ENCODE measurements at regions not wholly inside any gene's neighbourhood (a gene's known extent, or its start where the extent isn't known, plus 50 kb on each side); places are given as distances from the start of the nearest gene placed in this dataset.

DNA sequence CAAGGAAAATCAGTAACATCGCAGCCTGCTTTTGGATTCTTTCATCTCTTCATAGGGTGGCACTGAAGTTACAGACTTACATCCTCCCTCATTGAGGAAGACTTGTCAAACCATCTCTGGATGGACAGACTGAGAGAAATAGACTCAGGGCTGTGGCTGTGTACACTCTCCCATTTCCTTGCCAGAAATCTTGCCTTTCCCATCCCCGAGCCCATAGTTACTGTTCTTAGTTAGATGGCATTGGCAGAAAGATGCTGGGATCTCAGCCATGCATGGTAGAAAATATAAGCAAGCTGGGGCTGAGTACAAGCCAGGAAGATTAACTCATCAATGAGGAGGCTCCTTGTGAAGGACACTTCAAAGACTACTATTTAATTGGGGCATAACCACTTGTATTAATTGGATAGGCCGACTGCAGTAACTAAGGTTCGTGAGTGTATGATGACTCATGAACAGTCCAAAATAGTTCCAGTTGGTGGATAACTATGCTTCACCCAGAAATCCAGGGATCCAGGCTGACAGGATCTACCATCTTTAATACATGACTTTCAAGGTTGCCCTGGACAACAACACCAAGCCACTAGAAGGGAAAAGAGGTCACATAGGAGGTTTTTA lies 137.9 kb downstream of the TMEM38B start:
- Histone ChIP-seq H4K5ac (ENCODE audit: insufficient read length, low read depth, low read length) (no peak overlapping the region), H3K4me2 (ENCODE audit: insufficient read depth in 1 of 2, low read depth in 2 of 2, low read length in 2 of 2) (no peak overlapping the region), H3K18ac (ENCODE audit: extremely low read depth, low read length) (no peak overlapping the region), H3K36me3 (ENCODE audit: control insufficient read depth in 2 of 4, insufficient read depth in 4 of 4, low read length in 3 of 4) (no peaks in the 10 kb centered on the region), H3K23me2 (ENCODE audit: low read depth, low read length) (no peaks in the 10 kb centered on the region), H2BK20ac (ENCODE audit: low read length) (no peak overlapping the region), H4K20me1 (replicated peaks in 1 of 2; ENCODE audit: control insufficient read depth in 1 of 2, insufficient read depth in 2 of 2, low read length in 2 of 2) (no peaks in the 10 kb centered on the region), H3K9me3 (ENCODE audit: insufficient read depth in 2 of 2, low read depth in 1 of 2, low read length in 1 of 2) (no peaks in the 10 kb centered on the region), H3K14ac (ENCODE audit: insufficient read length) (no peak overlapping the region), H2BK12ac (ENCODE audit: low read depth, low read length) (no peak overlapping the region), H2AK5ac (ENCODE audit: low read depth, low read length) (no peak overlapping the region), H3K23ac (ENCODE audit: insufficient read length) (no peak overlapping the region), H3K79me1 (ENCODE audit: low read depth, low read length) (no peaks in the 10 kb centered on the region), H2BK5ac (ENCODE audit: low read depth, low read length) (no peak overlapping the region), H3K4me3 (ENCODE audit: extremely low read depth in 1 of 4, insufficient read depth in 2 of 4, low read depth in 3 of 4, low read length in 4 of 4) (no peak overlapping the region), H3K27ac (ENCODE audit: low read depth, low read length) (no peak overlapping the region), H3K9ac (replicated peaks in 1 of 4; ENCODE audit: extremely low read depth in 1 of 4, low read depth in 3 of 4, low read length in 3 of 4) (no peak overlapping the region), H3K56ac (replicated peaks; ENCODE audit: insufficient read length, low read depth, low read length) (no peak overlapping the region), H3K79me2 (ENCODE audit: control insufficient read depth in 1 of 2, insufficient read depth in 2 of 2, low read length in 2 of 2) (no peaks in the 10 kb centered on the region; a peak in 1 of 4 replicates), H3K27me3 (replicated peaks in 1 of 4; ENCODE audit: control insufficient read depth in 3 of 4, extremely low read depth in 1 of 4, insufficient read depth in 3 of 4, low read length in 3 of 4) (no peaks in the 10 kb centered on the region; a peak in 1 of 7 replicates), H3K4ac (replicated peaks; ENCODE audit: insufficient read length, low read depth, low read length) (no peak overlapping the region), H4K8ac (ENCODE audit: extremely low read depth, insufficient read depth, low read length) (no peak overlapping the region), H2BK15ac (ENCODE audit: low read length) (no peak overlapping the region), H4K91ac (replicated peaks; ENCODE audit: insufficient read length, low read length) (no peak overlapping the region), H2BK120ac (replicated peaks; ENCODE audit: low read depth, low read length) (no peak overlapping the region), H2AFZ (ENCODE audit: low read length) (no peak overlapping the region), H3K4me1 (replicated peaks in 1 of 4; ENCODE audit: control insufficient read depth in 3 of 4, insufficient read depth in 4 of 4, low read length in 3 of 4) (peaks cover 0 to 7% (median 1%) of the 10 kb centered on the region in 4 experiments; a peak in 3 of 7 replicates)
- ChIA-PET POLR2A (ENCODE audit: partially characterized antibody) (no interaction called here), CTCF (ENCODE audit: partially characterized antibody) (no interaction called here)
- DNase-seq (ENCODE audit: low read depth in 1 of 2, low spot score in 2 of 2) (no peak), FAIRE-seq (no peak)
- 88% methylated on average over 4 of the region's 4 CpGs; no CpG with 5 or more reads in 1 of the 2 experiments for WGBS, 2 experiments (ENCODE audit: extremely low coverage in 1 of 2, insufficient coverage in 1 of 2, insufficient read length in 1 of 2, insufficient replicate concordance in 2 of 2, low coverage in 1 of 2, low lambda C conversion rate in 2 of 2, missing lambda C conversion rate in 1 of 2)
- TF ChIP-seq, protein P1, sequence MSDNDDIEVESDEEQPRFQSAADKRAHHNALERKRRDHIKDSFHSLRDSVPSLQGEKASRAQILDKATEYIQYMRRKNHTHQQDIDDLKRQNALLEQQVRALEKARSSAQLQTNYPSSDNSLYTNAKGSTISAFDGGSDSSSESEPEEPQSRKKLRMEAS (IDR thresholded peaks at IDR 0.05), result no peak
- no peak for TF ChIP-seq NRF1 (IDR thresholded peaks at IDR 0.05; ENCODE audit: low read depth, low read length)
- TF ChIP-seq EGR1 (IDR thresholded peaks at IDR 0.05; ENCODE audit: borderline replicate concordance, low read depth, low read length), result no peak
- no peak for TF ChIP-seq CHD2 (IDR thresholded peaks at IDR 0.05; ENCODE audit: low read length)

Data from H1 (cell line).